GM21360 (cell line): ENCODE measurements at regions not wholly inside any gene's neighbourhood (a gene's known extent, or its start where the extent isn't known, plus 50 kb on each side); places are given as distances from the start of the nearest gene placed in this dataset.

ENCODE experiments used
- ATAC-seq: cut with Tn5 transposase; IDR thresholded peaks from one replicate; pipeline ENCODE4 v1.9.1; 2021; ENCODE audit warnings: mild to moderate bottlenecking, moderate library complexity; ENCODE audit not compliant: unreplicated experiment

DNA sequence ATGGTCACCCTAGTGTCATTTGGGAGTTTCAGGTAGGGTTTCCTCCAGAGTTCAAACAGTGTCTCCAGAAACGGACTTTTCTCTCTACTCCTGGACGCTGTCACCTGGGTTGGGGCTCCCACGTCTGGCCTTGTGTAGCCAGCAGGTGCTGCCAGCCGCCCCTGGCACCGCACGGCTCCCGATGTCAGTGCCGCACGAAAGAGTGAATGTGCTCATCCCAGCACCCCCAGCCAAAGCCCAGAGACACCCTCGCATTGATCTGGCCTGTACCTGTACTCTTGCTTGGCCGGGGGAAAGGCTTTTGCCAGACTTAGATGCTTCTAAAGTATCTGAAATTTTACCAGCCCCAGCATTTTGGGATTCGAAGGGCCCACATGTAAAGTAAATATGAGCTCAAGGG is 351.9 kb downstream of the C16orf95 start:
- ATAC-seq: no peak

DNA sequence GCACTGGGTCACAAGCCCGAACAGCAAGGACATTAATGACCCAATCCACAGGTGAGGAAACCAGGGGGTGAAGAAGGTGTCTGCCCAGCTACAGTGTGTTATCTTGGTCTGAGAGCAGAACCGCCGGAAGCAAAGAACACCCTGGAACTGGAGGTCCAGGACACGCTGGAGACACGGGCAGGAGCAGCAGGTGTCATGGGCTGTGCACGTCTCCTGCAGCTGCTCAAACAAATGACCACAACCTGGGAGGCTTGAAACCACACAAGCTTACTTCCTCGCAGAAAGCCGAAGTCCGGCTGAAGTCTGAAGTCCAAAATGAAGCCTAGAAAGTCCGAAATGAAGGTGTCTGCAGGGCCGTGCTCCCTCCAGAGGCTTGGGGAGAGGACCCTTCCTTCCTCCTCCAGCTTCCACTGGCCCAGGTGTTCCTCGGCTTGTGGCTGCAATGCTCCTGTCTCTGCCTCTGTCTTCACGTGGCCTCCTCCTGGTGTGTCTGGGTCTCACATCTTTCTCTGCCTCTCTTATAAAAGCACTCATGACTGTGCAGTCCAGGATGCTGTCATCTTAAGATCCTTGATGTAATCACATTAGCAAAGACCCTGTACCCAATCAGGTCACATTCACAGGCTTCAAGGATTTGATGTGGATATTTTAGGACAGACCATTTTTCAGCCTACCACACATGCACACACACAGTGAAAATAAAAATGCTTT is 351.2 kb downstream of the C16orf95 start:
- no peak for ATAC-seq

DNA sequence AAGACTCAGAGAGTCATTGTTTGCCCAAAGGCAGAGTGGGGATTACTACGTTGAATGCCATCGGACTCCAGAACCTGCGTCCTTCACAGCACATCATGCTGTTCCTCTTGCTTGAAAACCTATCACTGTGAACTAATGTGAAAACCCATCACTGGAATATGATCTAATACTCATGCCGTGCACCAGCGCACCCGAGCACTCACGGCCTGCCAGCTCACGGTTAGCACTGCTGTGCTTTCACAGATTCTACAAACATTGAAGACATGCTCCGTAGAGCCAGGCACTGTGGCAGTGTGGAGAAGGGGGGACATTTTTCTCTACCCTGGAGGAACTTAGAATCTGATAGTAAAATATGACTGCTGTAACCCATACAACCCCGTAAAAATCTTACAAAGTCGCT is 350.4 kb downstream of the C16orf95 start:
- ATAC-seq: no peak

DNA sequence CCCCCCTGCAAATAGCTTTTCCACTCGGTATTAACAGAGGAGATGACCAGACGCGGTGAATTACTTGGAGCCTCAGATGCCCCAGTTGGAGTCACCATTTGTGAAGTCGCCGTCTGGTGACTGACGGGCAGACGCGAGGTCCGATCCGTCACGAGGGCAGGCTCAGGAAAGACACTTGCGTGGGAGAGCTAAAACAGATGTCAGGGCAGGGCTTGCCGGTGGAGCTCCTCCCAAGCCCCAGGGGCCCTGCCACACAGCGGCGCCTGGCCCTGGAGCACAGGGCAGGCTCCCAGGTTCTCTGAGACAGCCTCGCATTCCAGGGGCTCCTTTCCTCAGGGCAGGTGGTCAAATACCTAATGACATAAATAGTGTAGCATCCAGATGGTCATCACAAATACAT is 348.3 kb downstream of the C16orf95 start:
- ATAC-seq: no peak

DNA sequence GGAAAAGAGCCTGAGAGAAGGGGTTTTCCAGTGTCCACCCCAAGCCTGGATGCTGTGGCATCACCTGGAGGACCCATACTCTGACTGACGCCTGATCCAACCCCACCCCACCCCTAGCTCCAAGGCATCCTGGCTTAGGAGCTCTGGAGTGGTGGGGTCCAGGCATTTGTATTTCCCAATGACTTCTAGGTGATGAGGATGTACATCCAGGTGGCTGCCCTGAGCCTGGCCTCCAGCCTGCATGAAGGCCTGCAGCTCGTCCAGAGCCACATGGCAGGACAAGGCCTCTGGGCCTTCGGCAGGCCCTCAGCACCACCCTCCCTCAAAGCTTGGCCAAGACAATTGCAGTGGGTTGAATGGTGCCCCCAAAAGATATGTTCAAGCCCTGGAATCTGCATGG is 347.5 kb downstream of the C16orf95 start:
- ATAC-seq: no peak

DNA sequence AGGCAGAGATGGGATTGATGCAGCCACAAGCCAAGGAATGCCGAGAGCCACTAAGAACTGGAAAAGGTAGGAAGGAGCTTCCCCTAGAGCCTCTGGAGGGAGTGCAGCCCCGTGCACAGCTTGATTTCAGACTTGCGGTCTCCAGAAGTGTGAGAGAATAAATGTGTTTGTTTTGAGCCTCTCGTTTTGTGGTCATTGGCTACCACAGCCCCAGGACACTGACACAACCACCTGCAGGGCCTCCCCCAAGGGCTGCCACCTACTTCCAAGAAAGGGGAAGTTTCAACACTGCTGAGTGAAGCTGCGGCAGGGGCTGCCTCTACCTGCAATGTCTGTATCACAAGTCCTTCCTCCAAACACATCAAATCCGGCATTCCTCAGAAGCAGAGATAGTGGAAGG is 346.9 kb downstream of the C16orf95 start:
- no peak for ATAC-seq

DNA sequence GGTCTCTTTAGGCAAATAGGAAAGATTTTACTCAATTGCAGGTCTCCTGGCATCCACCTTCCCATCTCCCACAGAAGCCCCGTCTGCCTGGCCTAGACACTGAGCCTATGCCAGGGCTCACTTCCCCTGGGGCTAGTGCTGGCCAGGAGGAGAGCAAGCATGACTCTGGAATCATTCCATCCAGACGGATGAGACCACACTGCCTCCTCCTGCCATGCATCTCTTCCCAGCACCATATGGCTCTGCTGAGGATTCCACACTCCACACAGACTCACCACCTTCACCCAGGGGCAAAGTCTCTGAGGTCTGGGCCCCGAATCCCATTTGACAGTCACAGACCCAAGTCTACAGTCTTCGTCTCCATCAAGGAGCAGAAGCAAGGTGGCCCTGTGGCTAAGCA is 346.5 kb downstream of the C16orf95 start:
- ATAC-seq: no peak

DNA sequence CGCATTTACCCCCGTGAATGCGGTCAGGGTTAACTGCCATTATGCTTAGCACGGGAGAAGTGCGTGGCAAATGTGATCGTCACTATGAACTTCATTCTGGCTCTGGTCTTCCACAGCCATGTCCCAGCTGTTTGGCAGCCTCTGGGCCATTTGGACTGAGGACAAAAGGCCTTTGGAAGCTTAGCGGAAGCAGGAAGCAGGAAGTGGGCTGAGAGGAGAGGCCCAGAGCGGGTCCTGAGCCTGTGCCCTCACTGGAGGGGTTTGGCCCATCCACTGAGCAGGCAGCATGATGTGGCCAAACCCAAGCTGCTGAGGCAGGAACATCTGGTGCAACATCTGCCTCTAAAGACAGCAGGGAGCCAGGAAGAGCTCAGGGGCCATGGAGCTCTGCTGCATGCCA is 345.9 kb downstream of the C16orf95 start:
- ATAC-seq: no peak

DNA sequence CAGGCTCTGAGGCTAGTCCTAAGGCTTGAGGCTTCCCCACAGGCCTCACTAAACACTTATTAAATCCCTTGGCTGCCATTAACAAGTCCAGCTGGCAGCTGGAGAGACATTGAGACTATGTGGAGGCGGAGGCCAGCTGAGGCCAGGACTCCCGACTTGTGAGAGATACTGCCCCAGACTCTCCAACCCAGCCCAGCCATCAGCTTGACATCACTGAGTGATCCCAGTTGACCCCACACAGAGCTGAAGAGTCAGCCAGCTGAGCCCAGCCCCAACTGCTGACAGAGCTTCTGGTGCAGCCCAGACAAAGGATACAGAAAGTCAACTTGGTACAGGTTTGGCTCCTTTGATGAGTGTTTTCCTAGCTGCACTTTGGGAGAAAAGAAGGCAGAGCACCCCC is 343.1 kb downstream of the C16orf95 start:
- no peak for ATAC-seq

DNA sequence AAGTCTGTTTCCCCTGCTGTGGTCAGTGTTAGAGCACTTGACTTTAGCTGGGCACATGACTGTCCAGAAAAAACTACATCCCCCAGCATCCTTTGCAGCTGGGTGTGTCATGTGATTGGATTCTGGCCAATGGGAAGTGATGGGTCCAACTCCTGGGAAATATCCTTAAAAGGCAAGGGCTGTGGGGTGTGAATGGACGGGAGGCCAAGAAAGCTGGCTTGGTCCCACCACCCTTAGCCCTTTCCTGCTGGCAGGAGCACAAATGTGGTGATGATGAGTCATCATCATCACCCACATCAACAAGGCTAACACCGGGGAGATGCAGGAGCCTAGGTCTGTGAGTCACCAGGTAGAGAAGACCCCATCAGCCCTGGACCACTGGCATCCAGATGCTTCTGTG is 341.7 kb downstream of the C16orf95 start:
- no peak for ATAC-seq

DNA sequence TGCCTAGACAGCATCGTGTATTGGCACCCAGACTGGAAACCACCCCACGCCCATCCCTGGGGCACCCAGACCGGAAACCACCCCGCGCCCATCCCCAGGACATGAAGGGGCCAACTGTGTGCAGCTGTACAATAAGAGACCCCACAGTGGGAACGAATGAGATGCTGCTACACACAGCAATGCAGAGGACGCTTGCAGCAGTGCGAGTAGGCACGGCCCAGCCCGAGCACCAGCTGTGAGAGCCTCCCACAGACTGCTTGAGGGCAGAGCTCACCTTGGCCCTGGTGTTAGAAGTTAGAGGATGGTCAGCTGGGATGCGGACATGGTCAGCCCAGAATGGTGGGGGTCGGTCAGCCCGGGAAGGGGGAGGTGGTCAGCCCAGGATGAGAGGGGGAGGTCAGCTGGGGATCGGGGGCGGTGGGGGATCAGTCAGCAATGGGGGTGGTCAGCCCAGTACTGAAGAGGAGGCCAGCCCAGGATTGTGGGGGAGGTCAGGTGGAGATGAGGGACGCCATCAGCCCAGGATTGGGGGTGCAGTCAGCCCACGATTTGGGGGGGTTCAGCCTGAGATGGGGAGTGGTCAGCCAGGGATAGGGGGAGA is 340.0 kb downstream of the C16orf95 start:
- ATAC-seq: no peak

DNA sequence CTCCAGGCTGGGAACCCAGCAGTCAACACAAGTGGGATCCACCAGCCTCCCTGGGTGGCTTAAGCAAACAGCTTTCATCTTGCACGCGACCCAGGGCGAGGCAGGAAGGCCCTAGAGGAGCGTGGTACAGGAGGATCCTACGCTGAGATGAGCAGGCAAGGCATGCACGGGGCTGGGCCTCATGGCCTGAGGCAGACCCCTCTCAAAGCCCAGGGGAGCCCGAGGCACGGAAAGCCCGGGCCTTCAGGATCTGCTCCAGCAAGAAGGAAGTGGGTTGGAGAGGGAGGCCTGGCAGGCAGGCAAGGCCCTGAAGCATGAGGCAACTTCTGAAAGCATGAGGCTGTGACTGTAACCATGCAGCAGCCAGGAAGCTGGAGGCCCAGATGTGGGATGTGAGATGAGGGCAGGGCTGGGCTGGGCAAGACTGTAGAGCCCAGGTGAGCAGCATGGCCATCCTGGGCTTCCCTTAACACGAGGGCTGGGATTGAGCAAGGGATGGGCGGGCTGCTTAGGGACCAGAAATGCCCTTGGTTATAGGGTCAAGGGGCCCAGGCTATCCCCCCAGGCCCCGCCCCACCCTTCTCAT is 338.7 kb downstream of the C16orf95 start:
- no peak for ATAC-seq

DNA sequence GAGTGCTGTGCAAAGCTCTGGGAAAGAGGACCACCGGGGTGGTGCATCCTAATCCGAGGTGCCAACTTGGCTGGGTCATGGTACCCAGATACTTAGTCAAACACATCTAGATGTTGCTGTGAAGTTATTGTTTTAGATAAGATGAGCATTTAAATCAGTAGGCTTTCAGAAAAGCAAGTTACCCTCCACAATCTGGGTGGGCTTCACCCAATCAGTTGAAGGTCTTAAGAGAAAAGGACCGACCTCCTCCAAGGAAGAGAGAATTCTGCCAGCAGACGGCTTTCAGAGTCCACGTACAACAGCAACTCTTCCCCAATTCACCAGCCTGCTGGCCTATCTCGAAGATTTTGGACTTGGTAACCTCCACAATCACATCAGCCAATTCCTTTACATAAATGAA is 338.1 kb downstream of the C16orf95 start:
- no peak for ATAC-seq

DNA sequence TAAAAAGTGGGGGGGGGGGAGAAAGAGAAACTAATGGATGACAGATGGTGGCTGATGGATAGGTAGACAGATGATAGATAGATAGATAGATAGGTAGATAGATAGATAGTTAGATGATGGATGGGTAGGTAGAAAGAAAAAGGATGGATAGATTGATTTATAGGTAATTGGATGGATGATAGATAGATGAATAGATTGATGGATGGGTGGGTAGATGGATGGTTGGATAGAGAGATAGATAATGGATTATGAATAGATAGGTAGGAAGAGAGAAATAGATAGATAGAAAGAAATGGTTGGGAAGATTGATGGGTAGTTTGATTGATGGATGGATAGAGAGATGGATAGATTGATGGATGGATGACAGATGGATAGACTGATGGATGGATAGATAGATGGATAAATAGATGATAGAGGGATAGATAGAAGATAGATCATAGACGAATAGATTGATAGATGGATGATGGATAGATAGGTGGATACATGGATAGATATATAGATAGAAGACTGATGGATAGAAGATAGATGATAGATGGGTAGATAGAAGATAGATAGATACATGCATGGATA is 337.1 kb downstream of the C16orf95 start:
- ATAC-seq: no peak

DNA sequence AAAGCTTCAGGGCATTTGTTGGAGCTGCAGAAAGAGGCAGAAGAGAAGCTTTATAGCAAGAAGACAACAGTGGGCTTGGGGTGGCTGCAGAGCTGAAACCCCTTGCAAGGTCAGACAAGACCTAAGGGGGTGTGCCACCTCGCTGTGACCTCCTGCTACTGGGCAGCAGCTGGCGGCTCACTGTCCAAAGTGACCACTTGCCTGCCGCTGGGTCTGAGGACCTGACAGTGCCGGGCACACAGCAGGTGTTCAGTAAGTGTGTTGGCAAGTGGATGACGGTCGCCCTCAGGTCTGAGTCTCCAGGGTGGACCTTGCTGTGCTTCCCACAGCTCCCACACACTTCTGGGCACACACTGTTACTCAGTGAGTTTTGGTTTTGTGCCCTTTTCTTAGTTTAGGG is 336.5 kb downstream of the C16orf95 start:
- ATAC-seq: no peak

DNA sequence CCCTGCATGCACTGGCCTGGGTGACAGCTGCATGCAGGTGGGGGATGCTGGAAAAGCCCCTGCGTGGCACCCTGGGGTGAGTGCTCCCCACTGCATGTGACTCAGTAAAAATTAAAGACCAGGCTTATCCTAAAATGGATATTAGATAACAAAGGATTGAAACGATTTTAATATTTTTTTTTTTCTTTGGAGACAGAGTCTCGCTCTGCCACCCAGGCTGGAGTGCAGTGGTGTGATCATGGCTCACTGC is 334.9 kb downstream of the C16orf95 start:
- ATAC-seq: no peak

DNA sequence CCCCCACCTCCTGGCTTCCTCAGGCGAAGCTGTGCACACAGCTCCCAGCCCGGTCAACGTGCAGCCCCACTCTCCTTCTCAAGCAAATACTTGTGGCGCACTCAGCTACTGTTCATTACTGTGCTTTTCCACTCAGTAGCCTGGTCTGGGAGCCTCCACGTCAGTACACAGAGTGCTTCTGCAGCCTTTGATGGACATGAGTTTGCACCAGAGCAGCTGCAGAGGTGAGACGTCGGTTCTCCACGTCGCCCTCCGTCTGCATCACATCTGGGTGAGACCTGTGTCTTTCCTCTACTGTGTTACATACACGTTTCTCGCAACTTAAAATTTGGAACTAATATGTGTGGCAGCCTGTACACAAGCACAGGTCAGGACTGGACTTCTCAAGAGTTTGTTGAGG is 334.3 kb downstream of the C16orf95 start:
- no peak for ATAC-seq

DNA sequence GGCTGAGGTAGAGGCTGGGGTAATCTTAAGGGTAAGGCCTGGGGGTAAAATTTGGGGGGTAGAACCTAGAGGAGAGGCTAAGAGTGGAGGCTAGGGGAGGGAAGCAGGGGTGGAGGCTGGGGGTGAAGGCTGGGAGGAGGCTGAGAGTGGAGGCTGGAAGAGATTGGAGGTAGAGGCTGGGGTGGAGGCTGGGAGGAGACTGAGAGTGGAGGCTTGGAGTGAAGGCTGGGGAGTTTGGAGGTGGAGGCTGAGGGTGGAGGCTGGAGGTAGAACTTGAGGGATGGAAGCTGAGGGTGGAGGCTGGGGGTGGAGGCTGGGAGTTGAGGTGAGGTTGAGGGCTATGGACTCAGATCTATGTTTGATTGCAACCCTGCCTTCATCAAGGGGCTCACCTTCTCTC is 333.6 kb downstream of the C16orf95 start:
- ATAC-seq: no peak

DNA sequence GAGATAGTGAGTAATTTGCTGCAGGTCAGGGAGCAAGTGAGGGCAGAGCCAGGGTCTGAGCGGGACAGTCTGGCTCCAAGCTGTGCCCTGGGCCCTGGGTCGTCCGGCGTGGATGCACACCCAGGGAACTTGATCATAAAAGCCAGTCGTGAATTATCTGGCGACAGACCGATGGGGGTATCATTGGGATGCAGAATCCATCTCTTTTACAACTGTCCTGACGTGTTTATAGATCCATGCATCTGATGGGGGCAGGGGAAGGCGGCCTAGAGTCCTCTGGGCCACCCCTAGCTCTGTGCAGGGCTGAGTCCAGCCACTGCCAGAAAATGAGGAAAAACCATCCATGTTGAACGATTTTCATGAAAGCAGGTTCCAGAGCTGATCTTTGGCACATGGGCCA is 332.8 kb downstream of the C16orf95 start:
- ATAC-seq: no peak

DNA sequence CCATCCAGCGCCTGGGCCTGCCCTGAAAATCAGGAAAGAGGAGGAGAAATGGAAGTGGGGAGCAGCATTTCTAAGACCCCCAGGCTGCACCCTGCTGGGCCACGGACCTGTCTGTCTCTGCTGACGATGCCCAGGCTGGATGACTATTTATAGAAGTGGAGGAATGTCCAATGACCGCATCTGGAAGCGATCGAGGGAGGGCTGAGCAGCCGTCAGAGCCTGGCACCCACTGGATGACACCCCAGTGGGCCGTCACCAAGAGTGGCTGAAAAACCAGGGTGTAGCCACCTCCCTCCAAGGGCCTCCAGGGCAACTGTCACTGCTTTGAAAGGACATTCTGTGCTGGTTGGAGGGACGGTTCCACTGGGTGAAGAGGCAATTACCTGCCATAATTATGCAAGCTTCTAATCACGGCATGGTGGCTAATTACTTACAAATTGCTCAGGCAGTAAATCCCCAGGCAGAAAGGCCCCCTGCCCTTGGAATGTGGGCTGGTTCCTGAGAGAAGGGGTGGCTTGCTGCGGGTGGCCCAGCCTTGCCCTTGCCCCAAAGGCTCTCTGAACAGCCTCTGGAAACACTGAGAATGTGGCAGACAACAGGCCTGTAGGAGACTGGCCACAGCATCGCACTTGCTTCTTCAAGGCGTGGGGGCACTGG is 332.1 kb downstream of the C16orf95 start:
- no peak for ATAC-seq

DNA sequence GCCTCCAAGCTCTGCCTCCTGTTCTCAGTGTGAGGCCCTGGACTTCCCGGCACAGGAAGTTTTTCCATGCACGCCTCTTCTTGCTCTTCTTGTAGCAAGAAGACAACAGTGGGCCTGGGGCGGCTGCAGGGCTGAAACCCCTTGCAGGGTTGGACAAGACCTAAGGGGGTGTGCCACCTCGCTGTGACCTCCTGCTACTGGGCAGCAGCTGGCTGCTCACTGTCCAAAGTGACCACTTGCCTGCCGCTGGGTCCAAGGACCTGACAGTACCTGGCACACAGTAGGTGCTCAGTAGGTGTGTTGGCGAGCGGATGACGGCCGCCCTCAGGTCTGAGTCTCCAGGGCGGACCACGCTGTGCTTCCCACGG is 331.6 kb downstream of the C16orf95 start:
- no peak for ATAC-seq

DNA sequence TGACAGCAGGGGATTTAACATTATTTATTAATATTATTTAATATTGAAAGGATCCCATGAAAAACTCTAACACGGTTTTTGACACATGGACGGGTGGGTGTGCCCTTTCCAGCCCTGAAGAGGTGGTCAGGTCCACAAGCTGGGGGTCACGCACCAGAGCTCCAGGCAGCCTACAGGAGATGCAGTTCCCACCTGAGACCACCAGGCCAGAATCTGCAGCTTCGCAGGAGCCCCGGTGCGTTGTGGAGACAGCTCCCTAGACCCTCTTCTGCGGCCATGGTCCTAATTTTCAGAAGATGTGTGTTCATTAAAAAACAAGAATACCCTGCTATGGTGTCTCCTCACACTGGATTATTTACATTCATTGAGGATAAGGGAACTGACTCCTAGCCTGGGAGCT is 331.1 kb downstream of the C16orf95 start:
- no peak for ATAC-seq
